H1 (cell line): ENCODE measurements at regions not wholly inside any gene's neighbourhood (a gene's known extent, or its start where the extent isn't known, plus 50 kb on each side); places are given as distances from the start of the nearest gene placed in this dataset.

Source experiments
- CTCF ChIA-PET: fragments of 300-600 bp; sonication (Branson Sonifier 250); formaldehyde crosslinking; loops from one replicate; lab custom pipeline; 2021; ENCODE audit not compliant: partially characterized antibody; lab: Charles Lee
- POLR2A ChIA-PET: fragments of 300-600 bp; sonication (Branson Sonifier 250); formaldehyde crosslinking; loops from one replicate; lab custom pipeline; 2021; ENCODE audit warnings: inconsistent platforms; ENCODE audit not compliant: partially characterized antibody; lab: Charles Lee
- DNase-seq, 2 experiments: peaks; one replicate each; pipeline versions ENCODE4 v3.0.0 to v3.0.0-alpha.2; 2010 to 2022; ENCODE audit warnings: low spot score in 2 of 2, low read depth in 1 of 2, mixed read lengths in 1 of 2
- FAIRE-seq: peaks from 2 replicates; lab custom pipeline; 2011; peaks lifted over from hg19 to GRCh38; lab: Jason Lieb, UNC
- H2AFZ ChIP-seq: 2 replicates; pipeline ENCODE4 v1.8.1; 2012; ENCODE audit warnings: low read length, inconsistent platforms
- H2AK5ac ChIP-seq: 2 replicates; pipeline ENCODE4 v1.6.1; 2013; ENCODE audit warnings: low read depth, low read length
- H2BK120ac ChIP-seq: replicated peaks from 2 replicates; pipeline ENCODE3; 2013; ENCODE audit warnings: low read depth, low read length, inconsistent platforms
- H2BK12ac ChIP-seq: 2 replicates; pipeline ENCODE4 v1.6.1; 2013; ENCODE audit warnings: low read depth, low read length
- H2BK15ac ChIP-seq: 2 replicates; pipeline ENCODE4 v1.6.1; 2013; ENCODE audit warnings: low read length
- H2BK20ac ChIP-seq: 2 replicates; pipeline ENCODE4 v1.6.1; 2013; ENCODE audit warnings: low read length
- H2BK5ac ChIP-seq: 2 replicates; pipeline ENCODE4 v1.6.1; 2013; ENCODE audit warnings: low read depth, low read length
- H3K14ac ChIP-seq: 2 replicates; pipeline ENCODE4 v1.6.1; 2013; ENCODE audit warnings: inconsistent platforms; ENCODE audit not compliant: insufficient read length
- H3K18ac ChIP-seq: 2 replicates; pipeline ENCODE4 v1.6.1; 2013; ENCODE audit warnings: low read length; ENCODE audit errors: extremely low read depth
- H3K23ac ChIP-seq: 2 replicates; pipeline ENCODE4 v1.6.1; 2013; ENCODE audit warnings: inconsistent platforms; ENCODE audit not compliant: insufficient read length
- H3K23me2 ChIP-seq: 2 replicates; pipeline ENCODE4 v1.6.1; 2013; ENCODE audit warnings: low read depth, low read length
- H3K27ac ChIP-seq: 2 replicates; pipeline ENCODE4 v1.6.1; 2011; ENCODE audit warnings: low read depth, low read length, inconsistent platforms
- H3K27me3 ChIP-seq, 4 experiments: replicated peaks in 1 of 4; 1 replicate in 1 of 4; 2 replicates in 3 of 4; pipeline versions ENCODE4 v1.6.1 to v1.8.1; 2011 to 2013; ENCODE audit warnings: low read length in 3 of 4, mild to moderate bottlenecking in 3 of 4, inconsistent platforms in 2 of 4, mixed read lengths in 2 of 4, moderate library complexity in 1 of 4; ENCODE audit not compliant: control insufficient read depth in 3 of 4, insufficient read depth in 3 of 4; ENCODE audit errors: extremely low read depth in 1 of 4
- H3K36me3 ChIP-seq, 4 experiments: 2 replicates each; pipeline versions ENCODE4 v1.6.1 to v1.8.1; 2011 to 2013; ENCODE audit warnings: mild to moderate bottlenecking in 4 of 4, low read length in 3 of 4, moderate library complexity in 2 of 4, control low read depth in 1 of 4, inconsistent platforms in 1 of 4; ENCODE audit not compliant: insufficient read depth in 4 of 4, control insufficient read depth in 2 of 4
- H3K4ac ChIP-seq: replicated peaks from 2 replicates; pipeline ENCODE3; 2013; ENCODE audit warnings: low read length, low read depth, mixed read lengths, inconsistent platforms; ENCODE audit not compliant: insufficient read length
- H3K4me1 ChIP-seq, 4 experiments: replicated peaks in 1 of 4; 1 replicate in 1 of 4; 2 replicates in 3 of 4; pipeline versions ENCODE4 v1.6.1 to v1.8.1; 2011 to 2013; ENCODE audit warnings: low read length in 3 of 4, inconsistent platforms in 2 of 4, mixed read lengths in 1 of 4; ENCODE audit not compliant: insufficient read depth in 4 of 4, control insufficient read depth in 3 of 4
- H3K4me2 ChIP-seq, 2 experiments: 2 replicates each; pipeline versions ENCODE4 v1.6.1 to v1.8.1; 2011 to 2013; ENCODE audit warnings: low read depth in 2 of 2, low read length in 2 of 2, control low read depth in 1 of 2, inconsistent platforms in 1 of 2, mild to moderate bottlenecking in 1 of 2; ENCODE audit not compliant: insufficient read depth in 1 of 2
- H3K4me3 ChIP-seq, 4 experiments: fragments of 200-600, 300-600 bp in 1 of 4; sonication (generic), shearing (Covaris generic), sonication (Bioruptor Twin) in 1 of 4; 2 replicates each; pipeline versions ENCODE4 v1.5.1 to v1.8.1; 2011 to 2016; ENCODE audit warnings: low read length in 4 of 4, low read depth in 3 of 4, control low read depth in 2 of 4, inconsistent platforms in 2 of 4, mild to moderate bottlenecking in 2 of 4, mixed read lengths in 1 of 4, moderate library complexity in 1 of 4; ENCODE audit not compliant: insufficient read depth in 2 of 4; ENCODE audit errors: extremely low read depth in 1 of 4
- H3K56ac ChIP-seq: replicated peaks from 2 replicates; pipeline ENCODE3; 2013; ENCODE audit warnings: low read depth, mild to moderate bottlenecking, mixed read lengths, low read length, inconsistent platforms; ENCODE audit not compliant: insufficient read length
- H3K79me1 ChIP-seq: 2 replicates; pipeline ENCODE4 v1.6.1; 2013; ENCODE audit warnings: low read depth, low read length, control low read depth
- H3K79me2 ChIP-seq, 2 experiments: 2 replicates each; pipeline versions ENCODE4 v1.6.1 to v1.8.1; 2012 to 2013; ENCODE audit warnings: low read length in 2 of 2, mild to moderate bottlenecking in 2 of 2, inconsistent platforms in 1 of 2; ENCODE audit not compliant: insufficient read depth in 2 of 2, control insufficient read depth in 1 of 2
- H3K9ac ChIP-seq, 4 experiments: replicated peaks in 1 of 4; 1 replicate in 1 of 4; 2 replicates in 3 of 4; pipeline versions ENCODE4 v1.6.1 to v1.8.1; 2011 to 2013; ENCODE audit warnings: low read depth in 3 of 4, low read length in 3 of 4, control low read depth in 2 of 4, mild to moderate bottlenecking in 2 of 4, moderate library complexity in 2 of 4, inconsistent platforms in 1 of 4; ENCODE audit errors: extremely low read depth in 1 of 4
- H3K9me3 ChIP-seq, 2 experiments: 2 replicates each; pipeline versions ENCODE4 v1.6.1 to v1.8.1; 2012 to 2013; ENCODE audit warnings: mild to moderate bottlenecking in 2 of 2, moderate library complexity in 2 of 2, control low read depth in 1 of 2, inconsistent platforms in 1 of 2, low read depth in 1 of 2, low read length in 1 of 2, mixed read lengths in 1 of 2; ENCODE audit not compliant: insufficient read depth in 2 of 2
- H4K20me1 ChIP-seq, 2 experiments: replicated peaks in 1 of 2; 2 replicates each; pipeline versions ENCODE3 to v1.8.1; 2011 to 2013; ENCODE audit warnings: inconsistent platforms in 2 of 2, low read length in 2 of 2, mild to moderate bottlenecking in 1 of 2; ENCODE audit not compliant: insufficient read depth in 2 of 2, control insufficient read depth in 1 of 2
- H4K5ac ChIP-seq: 2 replicates; pipeline ENCODE4 v1.6.1; 2013; ENCODE audit warnings: low read length, low read depth, mixed read lengths, inconsistent platforms; ENCODE audit not compliant: insufficient read length
- H4K8ac ChIP-seq: 2 replicates; pipeline ENCODE4 v1.8.0; 2013; ENCODE audit warnings: mild to moderate bottlenecking, moderate library complexity, low read length, inconsistent platforms; ENCODE audit not compliant: insufficient read depth; ENCODE audit errors: extremely low read depth
- H4K91ac ChIP-seq: replicated peaks from 2 replicates; pipeline ENCODE3; 2013; ENCODE audit warnings: low read length, mixed read lengths, inconsistent platforms; ENCODE audit not compliant: insufficient read length
- PHF8 ChIP-seq: fragments of 200-600 bp; sonication (generic); conservative IDR thresholded peaks from 2 replicates; pipeline ENCODE4 v1.7.1; 2012; ENCODE audit warnings: low read depth, mild to moderate bottlenecking, inconsistent platforms, low read length, moderate library complexity
- ZNF274 ChIP-seq: IDR thresholded peaks from 2 replicates; pipeline ENCODE4 v1.7.0; 2012; ENCODE audit warnings: low read length, borderline replicate concordance; ENCODE audit errors: extremely low read depth
- WGBS, 2 experiments: shearing (Covaris generic) in 1 of 2; methylation state at CpG; one replicate each; pipeline versions ENCODE4 v1.1.6 to v1.1.7; 2013 to 2015; ENCODE audit warnings: low lambda C conversion rate in 2 of 2, mixed read lengths in 2 of 2, inconsistent platforms in 1 of 2, low coverage in 1 of 2, missing lambda C conversion rate in 1 of 2; ENCODE audit not compliant: insufficient replicate concordance in 2 of 2, insufficient coverage in 1 of 2, insufficient read length in 1 of 2; ENCODE audit errors: extremely low coverage in 1 of 2, missing lambda C conversion rate in 1 of 2; 5-methylcytosine and 5-hydroxymethylcytosine counted together

- FAIRE-seq: no peak
Measured at GRCh38 chr5:87951661-87952060, 317.0 kb downstream of the TMEM161B start.

More at GRCh38 chr5:87951661-87952060, 317.0 kb downstream of the TMEM161B start:
- no peak overlapping the region for H2AFZ ChIP-seq
- H4K91ac ChIP-seq: no peak overlapping the region
- H3K4me1 ChIP-seq: peaks cover 0 to 5% (median 2%) of the 10 kb centered on the region in 4 experiments; a peak in 2 of 7 replicates
- no peak overlapping the region for H3K4me3 ChIP-seq
- no peaks in the 10 kb centered on the region for H3K9me3 ChIP-seq
- no peak overlapping the region for H3K56ac ChIP-seq
- no peaks in the 10 kb centered on the region for H3K79me2 ChIP-seq
- H3K14ac ChIP-seq: no peak overlapping the region
- H3K27me3 ChIP-seq: no peaks in the 10 kb centered on the region
- H2BK5ac ChIP-seq: no peak overlapping the region
- H4K20me1 ChIP-seq: no peaks in the 10 kb centered on the region
- no peak overlapping the region for H3K27ac ChIP-seq
- no peak overlapping the region for H2BK20ac ChIP-seq
- POLR2A ChIA-PET: no interaction called here
- no peak overlapping the region for H3K4ac ChIP-seq
- no peaks in the 10 kb centered on the region for H3K79me1 ChIP-seq
- no peak for TF ChIP-seq ZNF274
- TF ChIP-seq PHF8: no peak
- WGBS, 2 experiments: 93% methylated on average over 1 of the region's 1 CpG; no CpG with 5 or more reads in 1 of the 2 experiments
- DNase-seq: no peak
- H4K5ac ChIP-seq: no peak overlapping the region
- no peak overlapping the region for H3K23ac ChIP-seq
- H3K9ac ChIP-seq: no peak overlapping the region
- no peak overlapping the region for H3K18ac ChIP-seq
- CTCF ChIA-PET: no interaction called here
- H2AK5ac ChIP-seq: no peak overlapping the region
- H3K36me3 ChIP-seq: no peaks in the 10 kb centered on the region
- H3K4me2 ChIP-seq: no peak overlapping the region
- no peak overlapping the region for H4K8ac ChIP-seq
- no peak overlapping the region for H2BK15ac ChIP-seq
- no peaks in the 10 kb centered on the region for H3K23me2 ChIP-seq
- no peak overlapping the region for H2BK120ac ChIP-seq
- no peak overlapping the region for H2BK12ac ChIP-seq
